MG63 (cell line): ENCODE measurements at regions not wholly inside any gene's neighbourhood (a gene's known extent, or its start where the extent isn't known, plus 50 kb on each side); places are given as distances from the start of the nearest gene placed in this dataset.

Experiments used
- DNase-seq: peaks from one replicate; pipeline ENCODE4 v3.0.0-alpha.2; 2020
- H3K27me3 ChIP-seq: fragments of 250-450 bp; sonication (Bioruptor Pico); 2 replicates; pipeline ENCODE4 v1.5.1; 2020; ENCODE audit warnings: mild to moderate bottlenecking, moderate library complexity
- H3K36me3 ChIP-seq: fragments of 250-450 bp; sonication (Bioruptor Pico); 2 replicates; pipeline ENCODE4 v1.5.1; 2020; ENCODE audit warnings: mild to moderate bottlenecking, moderate library complexity
- H3K4me3 ChIP-seq: fragments of 250-450 bp; sonication (Bioruptor Pico); 2 replicates; pipeline ENCODE4 v1.5.1; 2020; ENCODE audit warnings: mild to moderate bottlenecking, moderate library complexity
- H3K9me3 ChIP-seq: fragments of 250-450 bp; sonication (Bioruptor Pico); 2 replicates; pipeline ENCODE4 v1.5.1; 2020; ENCODE audit warnings: mild to moderate bottlenecking, moderate library complexity

DNA sequence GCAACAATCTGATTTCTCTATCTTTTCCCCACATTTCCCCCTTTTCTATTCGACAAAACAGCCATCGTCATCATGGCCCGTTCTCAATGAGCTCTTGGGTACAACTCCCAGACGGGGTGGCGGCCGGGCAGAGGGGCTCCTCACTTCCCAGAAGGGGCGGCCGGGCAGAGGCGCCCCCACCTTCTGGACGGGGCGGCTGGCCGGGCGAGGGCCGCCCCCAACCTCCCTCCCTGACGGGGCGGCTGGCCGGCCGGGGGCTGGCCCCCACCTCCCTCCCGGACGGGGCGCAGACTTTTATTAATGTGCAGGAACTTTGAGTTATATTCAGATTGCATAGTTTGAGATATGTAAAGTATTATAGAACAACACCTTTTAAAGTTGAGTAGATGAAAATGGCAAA is 64.4 kb upstream of the HPGD start:
- Histone ChIP-seq H3K4me3 (no peak overlapping the region), H3K27me3 (no peaks in the 10 kb centered on the region), H3K9me3 (no peaks in the 10 kb centered on the region), H3K36me3 (no peaks in the 10 kb centered on the region)
- DNase-seq: no peak

DNA sequence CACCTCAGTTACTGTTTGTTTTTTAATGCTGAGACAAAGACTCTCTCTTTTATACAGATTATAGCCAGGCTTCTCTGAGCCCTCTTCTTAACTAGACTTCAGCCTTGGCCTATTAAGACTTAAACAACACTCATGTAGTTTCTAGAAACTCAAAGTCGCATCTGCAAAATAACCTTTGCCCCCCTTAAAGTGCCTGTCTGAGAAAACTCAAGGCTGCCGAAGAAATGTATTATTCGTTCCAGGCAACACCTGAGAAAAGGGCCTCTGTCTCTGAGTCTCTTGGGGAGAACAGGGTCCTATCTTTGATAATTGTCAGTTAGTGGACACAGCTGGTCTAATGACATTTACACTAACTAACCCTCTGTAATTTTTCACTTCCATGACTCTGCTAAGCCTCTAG is 60.8 kb upstream of the HPGD start:
- Histone ChIP-seq H3K36me3 (no peaks in the 10 kb centered on the region), H3K4me3 (no peak overlapping the region), H3K9me3 (no peaks in the 10 kb centered on the region), H3K27me3 (no peaks in the 10 kb centered on the region)
- DNase-seq: no peak

DNA sequence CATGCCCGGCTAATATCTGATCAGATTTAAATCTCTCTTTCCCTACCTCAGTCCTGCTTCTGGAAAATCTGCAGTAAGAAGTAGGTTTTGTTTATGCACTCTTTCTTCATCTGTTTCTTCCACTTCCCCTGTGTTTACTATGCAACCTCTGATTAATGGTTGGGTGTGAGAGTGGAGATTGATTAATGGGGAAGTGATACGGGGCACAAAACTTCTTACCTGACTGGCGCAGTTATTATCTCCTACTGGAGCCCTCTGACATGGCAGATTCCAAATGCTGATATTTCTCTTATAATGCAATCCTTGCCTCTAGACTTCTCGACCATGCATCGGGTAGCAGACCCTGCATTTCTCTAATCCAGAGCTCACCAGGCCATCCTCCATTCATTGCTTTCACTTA is 60.2 kb upstream of the HPGD start:
- H3K27me3 ChIP-seq: no peaks in the 10 kb centered on the region
- no peak for DNase-seq
- no peak overlapping the region for H3K4me3 ChIP-seq
- no peaks in the 10 kb centered on the region for H3K36me3 ChIP-seq
- H3K9me3 ChIP-seq: no peaks in the 10 kb centered on the region

DNA sequence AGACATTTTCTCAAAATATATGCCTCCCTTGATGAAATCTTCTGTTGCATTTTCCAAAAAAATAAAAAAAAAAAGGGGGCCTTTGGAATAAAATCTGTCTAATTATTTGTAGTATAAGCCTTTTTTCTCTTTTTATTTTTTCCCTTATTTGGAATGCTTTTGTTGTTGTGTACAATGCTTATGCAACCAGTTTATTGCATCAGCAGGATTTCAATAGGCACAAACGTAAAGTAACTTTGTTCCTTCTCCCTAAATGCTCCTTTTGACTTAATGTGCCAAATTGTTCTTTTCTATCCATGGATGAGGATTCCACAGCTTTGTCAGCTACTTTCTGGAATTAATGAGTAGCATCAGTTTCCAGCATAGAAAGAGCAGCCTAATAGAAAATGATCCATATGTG is 59.6 kb upstream of the HPGD start:
- Histone ChIP-seq H3K36me3 (no peaks in the 10 kb centered on the region), H3K4me3 (no peak overlapping the region), H3K9me3 (no peaks in the 10 kb centered on the region), H3K27me3 (no peaks in the 10 kb centered on the region)
- DNase-seq: no peak

DNA sequence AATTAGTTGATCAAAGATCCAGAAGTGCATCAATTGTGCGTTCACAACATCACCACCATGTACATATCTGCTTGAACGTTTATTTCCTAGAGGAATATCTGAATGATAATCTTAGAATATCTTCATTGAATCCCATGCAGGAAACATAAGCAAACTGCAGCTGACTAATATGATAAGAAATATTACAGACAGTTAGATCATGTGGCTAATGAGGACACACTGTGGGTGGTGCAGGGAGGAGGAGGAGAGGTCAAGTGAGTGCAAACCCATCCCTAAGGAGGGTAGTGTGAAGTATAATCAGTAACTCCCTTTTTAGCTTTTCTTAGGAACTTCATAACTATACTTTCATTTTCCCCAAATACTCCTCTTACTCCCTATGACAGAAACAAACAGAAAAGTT is 58.3 kb upstream of the HPGD start:
- H3K9me3 ChIP-seq: no peaks in the 10 kb centered on the region
- H3K4me3 ChIP-seq: no peak overlapping the region
- H3K36me3 ChIP-seq: no peaks in the 10 kb centered on the region
- DNase-seq: peak; percentile 5
- no peaks in the 10 kb centered on the region for H3K27me3 ChIP-seq

DNA sequence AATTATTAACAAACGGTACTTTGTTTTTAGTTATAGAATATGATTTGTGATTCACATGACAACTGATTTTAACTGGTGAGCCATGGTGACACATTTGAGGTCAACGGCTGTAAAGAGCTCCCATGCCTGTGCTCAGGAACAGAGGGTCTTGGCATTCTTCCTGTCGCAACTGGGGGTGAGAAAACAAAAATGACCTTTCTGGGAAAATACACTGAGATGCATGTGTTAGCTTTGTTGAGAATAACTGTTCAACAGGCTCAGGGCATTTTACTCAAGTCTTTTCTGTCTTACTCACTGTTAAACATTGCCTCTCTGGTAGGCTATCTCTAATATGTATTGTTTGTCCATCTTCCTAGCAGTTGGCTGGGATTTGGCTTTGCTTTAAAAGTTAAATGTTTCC is 57.1 kb upstream of the HPGD start:
- no peak overlapping the region for H3K4me3 ChIP-seq
- no peak for DNase-seq
- no peaks in the 10 kb centered on the region for H3K36me3 ChIP-seq
- no peaks in the 10 kb centered on the region for H3K27me3 ChIP-seq
- no peaks in the 10 kb centered on the region for H3K9me3 ChIP-seq

DNA sequence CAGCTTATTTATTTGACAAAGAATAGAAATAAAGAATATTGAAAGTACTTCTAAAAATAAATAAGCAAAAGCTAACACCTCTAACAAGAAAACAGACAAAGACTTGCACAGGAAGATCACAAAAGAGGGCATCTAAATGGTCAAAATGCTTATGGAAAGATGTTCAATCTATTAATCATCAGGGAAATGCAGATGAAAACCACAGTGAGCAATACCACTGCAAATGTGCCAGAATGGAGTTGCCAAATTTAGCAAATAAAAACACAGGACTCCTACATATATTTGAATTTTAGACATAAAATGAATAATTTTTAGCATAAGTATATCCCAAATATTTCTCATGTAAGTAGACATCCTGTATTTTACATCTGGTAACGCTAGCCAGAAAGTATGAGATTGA is 56.1 kb upstream of the HPGD start:
- peak; percentile 26 for DNase-seq
- Histone ChIP-seq H3K27me3 (no peaks in the 10 kb centered on the region), H3K4me3 (no peak overlapping the region), H3K9me3 (no peaks in the 10 kb centered on the region), H3K36me3 (no peaks in the 10 kb centered on the region)

DNA sequence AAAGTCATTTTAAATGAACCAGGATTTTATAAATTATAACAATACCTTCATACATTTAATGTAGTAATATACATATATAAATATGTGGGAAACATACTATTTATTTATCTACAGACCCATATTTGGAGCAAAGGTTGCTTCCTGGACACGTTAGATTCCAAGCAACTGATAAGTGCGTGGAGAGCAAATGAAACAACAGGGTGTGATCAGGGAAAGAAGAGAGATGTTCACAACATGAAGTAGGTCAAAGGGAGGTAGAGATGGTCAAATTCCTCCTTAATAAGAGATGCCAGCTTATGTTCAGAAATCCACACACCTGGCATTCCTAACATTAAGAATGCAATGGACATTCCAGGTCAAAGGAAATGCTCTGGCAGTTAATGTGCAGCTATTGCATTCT is 53.1 kb upstream of the HPGD start:
- Histone ChIP-seq H3K27me3 (no peaks in the 10 kb centered on the region), H3K36me3 (no peaks in the 10 kb centered on the region), H3K4me3 (no peak overlapping the region), H3K9me3 (no peaks in the 10 kb centered on the region)
- no peak for DNase-seq
